IgD-negative memory B cell (primary cell): ENCODE measurements at regions not wholly inside any gene's neighbourhood (a gene's known extent, or its start where the extent isn't known, plus 50 kb on each side); places are given as distances from the start of the nearest gene placed in this dataset.

Experiments
- H3K27ac Mint-ChIP-seq, 3 donors: one replicate each; pipeline ENCODE4 v1.8.0; 2020 to 2022; ENCODE audit warnings: mild to moderate bottlenecking in 3 of 3, mixed read lengths in 3 of 3, moderate library complexity in 1 of 3
- H3K27me3 Mint-ChIP-seq: one replicate; pipeline ENCODE4 v1.8.0; 2021; ENCODE audit warnings: mixed read lengths
- H3K36me3 Mint-ChIP-seq: one replicate; pipeline ENCODE4 v1.8.0; 2020; ENCODE audit warnings: mild to moderate bottlenecking, mixed read lengths
- H3K4me1 Mint-ChIP-seq, 3 donors: one replicate each; pipeline ENCODE4 v1.8.0; 2020 to 2022; ENCODE audit warnings: mixed read lengths in 3 of 3, mild to moderate bottlenecking in 1 of 3
- H3K4me3 Mint-ChIP-seq, 4 donors: one replicate each; pipeline ENCODE4 v1.8.0; 2020 to 2022; ENCODE audit warnings: mild to moderate bottlenecking in 4 of 4, mixed read lengths in 4 of 4, moderate library complexity in 3 of 4
- H3K9me3 Mint-ChIP-seq, 3 donors: one replicate each; pipeline ENCODE4 v1.8.0; 2020 to 2021; ENCODE audit warnings: mixed read lengths in 3 of 3, mild to moderate bottlenecking in 1 of 3

- Mint-ChIP-seq H3K9me3 (peaks cover 0 to 2% (median 0%) of the 10 kb centered on the region in 3 donors), H3K27me3 (peaks cover 9% of the 10 kb centered on the region), H3K4me3 (no peak overlapping the region), H3K27ac (peak overlapping the region in 1 of 3 donors; percentile 13), H3K4me1 (no peaks in the 10 kb centered on the region), H3K36me3 (no peaks in the 10 kb centered on the region)
Measured at GRCh38 chr5:155097995-155098394, 84.4 kb downstream of the KIF4B start.

GRCh38 chr5:155098433-155098832 is 84.9 kb downstream of the KIF4B start:
- Mint-ChIP-seq H3K27me3 (peaks cover 9% of the 10 kb centered on the region), H3K9me3 (peaks cover 0 to 2% (median 0%) of the 10 kb centered on the region in 3 donors), H3K27ac (peak overlapping the region in 1 of 3 donors; percentile 13), H3K36me3 (no peaks in the 10 kb centered on the region), H3K4me1 (no peaks in the 10 kb centered on the region), H3K4me3 (no peak overlapping the region)

GRCh38 chr5:155101697-155102096 is 88.1 kb downstream of the KIF4B start:
- Mint-ChIP-seq H3K4me3 (no peak overlapping the region), H3K36me3 (no peaks in the 10 kb centered on the region), H3K4me1 (no peaks in the 10 kb centered on the region), H3K27ac (no peak overlapping the region), H3K9me3 (peaks cover 0 to 2% (median 0%) of the 10 kb centered on the region in 3 donors), H3K27me3 (peaks cover 6% of the 10 kb centered on the region)

- no peak overlapping the region for H3K4me3 Mint-ChIP-seq
- no peak overlapping the region for H3K27ac Mint-ChIP-seq
- peaks cover 6% of the 10 kb centered on the region for H3K27me3 Mint-ChIP-seq
- H3K9me3 Mint-ChIP-seq = peaks cover 0 to 2% (median 0%) of the 10 kb centered on the region in 3 donors
- no peaks in the 10 kb centered on the region for H3K4me1 Mint-ChIP-seq
- H3K36me3 Mint-ChIP-seq = no peaks in the 10 kb centered on the region
Measured at GRCh38 chr5:155103146-155103545, 89.6 kb downstream of the KIF4B start.

GRCh38 chr5:155104441-155104840 is 90.9 kb downstream of the KIF4B start:
- Mint-ChIP-seq H3K36me3 (no peaks in the 10 kb centered on the region), H3K9me3 (peaks cover 0 to 2% (median 0%) of the 10 kb centered on the region in 3 donors), H3K27me3 (peaks cover 6% of the 10 kb centered on the region), H3K4me1 (no peaks in the 10 kb centered on the region), H3K4me3 (no peak overlapping the region), H3K27ac (no peak overlapping the region)

GRCh38 chr5:155106221-155106620 is 92.7 kb downstream of the KIF4B start:
- Mint-ChIP-seq H3K4me1 (no peaks in the 10 kb centered on the region), H3K36me3 (no peaks in the 10 kb centered on the region), H3K9me3 (peaks cover 0 to 2% (median 0%) of the 10 kb centered on the region in 3 donors), H3K27ac (no peak overlapping the region), H3K27me3 (peaks cover 5% of the 10 kb centered on the region), H3K4me3 (no peak overlapping the region)

- Mint-ChIP-seq H3K4me3 (no peak overlapping the region), H3K9me3 (no peaks in the 10 kb centered on the region), H3K27me3 (no peaks in the 10 kb centered on the region), H3K4me1 (no peaks in the 10 kb centered on the region), H3K36me3 (peaks cover 7% of the 10 kb centered on the region), H3K27ac (no peak overlapping the region)
Measured at GRCh38 chr5:155113888-155114287, 100.3 kb downstream of the KIF4B start.

- Mint-ChIP-seq H3K27ac (no peak overlapping the region), H3K9me3 (no peaks in the 10 kb centered on the region), H3K4me3 (no peak overlapping the region), H3K27me3 (no peaks in the 10 kb centered on the region), H3K36me3 (peaks cover 7% of the 10 kb centered on the region), H3K4me1 (no peaks in the 10 kb centered on the region)
Measured at GRCh38 chr5:155114655-155115054, 101.1 kb downstream of the KIF4B start.

- H3K36me3 Mint-ChIP-seq = peaks cover 7% of the 10 kb centered on the region
- no peak overlapping the region for H3K27ac Mint-ChIP-seq
- no peaks in the 10 kb centered on the region for H3K27me3 Mint-ChIP-seq
- no peaks in the 10 kb centered on the region for H3K9me3 Mint-ChIP-seq
- no peaks in the 10 kb centered on the region for H3K4me1 Mint-ChIP-seq
- H3K4me3 Mint-ChIP-seq = no peak overlapping the region
Measured at GRCh38 chr5:155116456-155117251, 103.1 kb downstream of the KIF4B start.

- Mint-ChIP-seq H3K4me1 (no peaks in the 10 kb centered on the region), H3K4me3 (no peak overlapping the region), H3K27me3 (peaks cover 13% of the 10 kb centered on the region), H3K9me3 (no peaks in the 10 kb centered on the region), H3K27ac (no peak overlapping the region), H3K36me3 (no peaks in the 10 kb centered on the region)
Measured at GRCh38 chr5:155125551-155126095, 112.1 kb downstream of the KIF4B start.

- H3K4me1 Mint-ChIP-seq = no peaks in the 10 kb centered on the region
- peaks cover 13% of the 10 kb centered on the region for H3K27me3 Mint-ChIP-seq
Measured at GRCh38 chr5:155126573-155126972, 113.0 kb downstream of the KIF4B start.

GRCh38 chr5:155127552-155127951 is 114.0 kb downstream of the KIF4B start:
- Mint-ChIP-seq H3K9me3 (no peaks in the 10 kb centered on the region), H3K36me3 (no peaks in the 10 kb centered on the region), H3K4me1 (no peaks in the 10 kb centered on the region), H3K27me3 (peaks cover 17% of the 10 kb centered on the region), H3K27ac (no peak overlapping the region), H3K4me3 (no peak overlapping the region)

More at GRCh38 chr5:155126573-155126972, 113.0 kb downstream of the KIF4B start:
- H3K4me3 Mint-ChIP-seq = no peak overlapping the region
- no peaks in the 10 kb centered on the region for H3K36me3 Mint-ChIP-seq
- H3K9me3 Mint-ChIP-seq = no peaks in the 10 kb centered on the region
- H3K27ac Mint-ChIP-seq = no peak overlapping the region

- no peaks in the 10 kb centered on the region for H3K4me1 Mint-ChIP-seq
Measured at GRCh38 chr5:155128786-155129512, 115.4 kb downstream of the KIF4B start.

GRCh38 chr5:155129513-155129880 is 115.9 kb downstream of the KIF4B start:
- Mint-ChIP-seq H3K36me3 (no peaks in the 10 kb centered on the region), H3K9me3 (no peaks in the 10 kb centered on the region), H3K4me1 (no peaks in the 10 kb centered on the region), H3K27me3 (peaks cover 10% of the 10 kb centered on the region), H3K27ac (no peak overlapping the region), H3K4me3 (no peak overlapping the region)

More at GRCh38 chr5:155128786-155129512, 115.4 kb downstream of the KIF4B start:
- Mint-ChIP-seq H3K36me3 (no peaks in the 10 kb centered on the region), H3K27ac (no peak overlapping the region), H3K4me3 (no peak overlapping the region), H3K27me3 (peaks cover 13% of the 10 kb centered on the region), H3K9me3 (no peaks in the 10 kb centered on the region)

- Mint-ChIP-seq H3K27ac (no peak overlapping the region), H3K36me3 (no peaks in the 10 kb centered on the region), H3K27me3 (peaks cover 13% of the 10 kb centered on the region), H3K9me3 (no peaks in the 10 kb centered on the region), H3K4me3 (no peak overlapping the region), H3K4me1 (no peaks in the 10 kb centered on the region)
Measured at GRCh38 chr5:155134130-155134529, 120.6 kb downstream of the KIF4B start.
